ENCODE measurements at regions not wholly inside any gene's neighbourhood (a gene's known extent, or its start where the extent isn't known, plus 50 kb on each side); places are given as distances from the start of the nearest gene placed in this dataset.

GRCh38 chr2:57570961-57571360, 475.6 kb upstream of the VRK2 start:
- no peak for DNase-seq (ENCODE audit: low read depth in 2 of 2)

GRCh38 chr2:57575700-57576268, 470.8 kb upstream of the VRK2 start:
- no peak for DNase-seq (ENCODE audit: low read depth in 2 of 2)

- DNase-seq (ENCODE audit: low read depth in 2 of 2), result no peak
These were observed 469.6 kb upstream of the VRK2 start for GRCh38 chr2:57576983-57577382.

- DNase-seq (ENCODE audit: low read depth in 2 of 2), result no peak
These were observed 448.7 kb upstream of the VRK2 start for GRCh38 chr2:57597940-57598339.

- no peak for DNase-seq (ENCODE audit: low read depth in 2 of 2)
These were observed 448.1 kb upstream of the VRK2 start for GRCh38 chr2:57598551-57598950.

GRCh38 chr2:57602733-57603132, 443.9 kb upstream of the VRK2 start:
- no peak for DNase-seq (ENCODE audit: low read depth in 2 of 2)

- no peak for DNase-seq (ENCODE audit: low read depth in 2 of 2)
These were observed 431.6 kb upstream of the VRK2 start for GRCh38 chr2:57614988-57615387.

- DNase-seq (ENCODE audit: low read depth in 2 of 2), result no peak
These were observed 430.6 kb upstream of the VRK2 start for GRCh38 chr2:57615855-57616556.

GRCh38 chr2:57617318-57617717, 429.3 kb upstream of the VRK2 start:
- no peak for DNase-seq (ENCODE audit: low read depth in 2 of 2)

GRCh38 chr2:57621122-57621663, 425.4 kb upstream of the VRK2 start:
- no peak for DNase-seq (ENCODE audit: low read depth in 2 of 2)

- DNase-seq (ENCODE audit: low read depth in 2 of 2), result no peak
These were observed 424.6 kb upstream of the VRK2 start for GRCh38 chr2:57622009-57622408.

GRCh38 chr2:57656198-57656597, 390.4 kb upstream of the VRK2 start:
- DNase-seq (ENCODE audit: low read depth in 2 of 2), result no peak

- DNase-seq (ENCODE audit: low read depth in 2 of 2), result no peak
These were observed 377.0 kb upstream of the VRK2 start for GRCh38 chr2:57669570-57669969.

- no peak for DNase-seq (ENCODE audit: low read depth in 2 of 2)
These were observed 372.6 kb upstream of the VRK2 start for GRCh38 chr2:57674025-57674424.

- DNase-seq (ENCODE audit: low read depth in 2 of 2), result no peak
These were observed 371.9 kb upstream of the VRK2 start for GRCh38 chr2:57674743-57675142.

- DNase-seq (ENCODE audit: low read depth in 2 of 2), result no peak
These were observed 369.3 kb upstream of the VRK2 start for GRCh38 chr2:57677296-57677695.

GRCh38 chr2:57681650-57682049, 365.0 kb upstream of the VRK2 start:
- DNase-seq (ENCODE audit: low read depth in 2 of 2), result no peak

- no peak for DNase-seq (ENCODE audit: low read depth in 2 of 2)
These were observed 361.6 kb upstream of the VRK2 start for GRCh38 chr2:57685032-57685431.

GRCh38 chr2:57692395-57692794, 354.2 kb upstream of the VRK2 start:
- no peak for DNase-seq (ENCODE audit: low read depth in 2 of 2)

- no peak for DNase-seq (ENCODE audit: low read depth in 2 of 2)
These were observed 353.4 kb upstream of the VRK2 start for GRCh38 chr2:57693177-57693576.

GRCh38 chr2:57693965-57694364, 352.6 kb upstream of the VRK2 start:
- no peak for DNase-seq (ENCODE audit: low read depth in 2 of 2)

GRCh38 chr2:57696016-57696415, 350.6 kb upstream of the VRK2 start:
- no peak for DNase-seq (ENCODE audit: low read depth in 2 of 2)

- no peak for DNase-seq (ENCODE audit: low read depth in 2 of 2)
These were observed 348.2 kb upstream of the VRK2 start for GRCh38 chr2:57698392-57698791.
